BLaER1 treated with 17β-estradiol and CSF1 and Interleukin-3, amounts not matched to agents 10 nM and 100 nM (cell line): ENCODE measurements at regions not wholly inside any gene's neighbourhood (a gene's known extent, or its start where the extent isn't known, plus 50 kb on each side); places are given as distances from the start of the nearest gene placed in this dataset.

ENCODE experiments used
- H3K27ac ChIP-seq, 11 experiments: shearing (Covaris generic); formaldehyde crosslinking; 2 replicates each; pipeline ENCODE4 v1.8.1; 2022
- H3K27me3 ChIP-seq, 11 experiments: shearing (Covaris generic); formaldehyde crosslinking; 2 replicates each; pipeline ENCODE4 v1.8.1; 2022
- H3K36me3 ChIP-seq, 11 experiments: shearing (Covaris generic); formaldehyde crosslinking; 2 replicates each; pipeline ENCODE4 v1.8.1; 2022
- H3K4me1 ChIP-seq, 10 experiments: shearing (Covaris generic); formaldehyde crosslinking; 2 replicates each; pipeline ENCODE4 v1.8.1; 2022
- H3K4me2 ChIP-seq, 11 experiments: shearing (Covaris generic); formaldehyde crosslinking; 2 replicates each; pipeline ENCODE4 v1.8.1; 2022
- H3K4me3 ChIP-seq, 10 experiments: shearing (Covaris generic); formaldehyde crosslinking; 2 replicates each; pipeline ENCODE4 v1.8.1; 2022
- H3K9ac ChIP-seq, 11 experiments: shearing (Covaris generic); formaldehyde crosslinking; 2 replicates each; pipeline ENCODE4 v1.8.1; 2022
- H3K9me3 ChIP-seq, 11 experiments: shearing (Covaris generic); formaldehyde crosslinking; replicated peaks in 1 of 11; 2 replicates each; pipeline ENCODE4 v1.8.1; 2022
- H4K20me1 ChIP-seq, 11 experiments: shearing (Covaris generic); formaldehyde crosslinking; 2 replicates each; pipeline ENCODE4 v1.8.1; 2022
- Cebpa-rat ChIP-seq, 11 experiments: shearing (Covaris generic); IDR thresholded peaks; 2 replicates each; pipeline ENCODE4 v1.8.1; 2022

DNA sequence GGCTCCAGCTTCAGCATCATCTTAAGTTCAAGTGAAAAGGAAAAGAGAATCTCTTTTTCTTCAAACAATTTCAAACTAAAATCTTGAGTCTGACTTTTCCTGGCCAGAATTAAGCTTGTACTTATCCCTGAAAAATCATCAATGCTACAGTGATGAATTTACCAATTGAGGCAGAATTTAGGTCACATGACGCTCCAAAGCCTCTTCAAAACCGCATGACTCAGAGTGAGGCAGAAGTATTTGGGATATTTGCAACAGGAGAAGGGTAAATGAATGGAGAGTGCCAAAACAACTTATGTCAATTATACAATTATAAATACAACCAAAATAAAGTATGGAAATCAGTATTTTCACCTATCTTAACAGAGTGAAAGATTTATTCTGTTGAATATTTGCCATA lies 515.5 kb downstream of the COL12A1 start:
- Histone ChIP-seq H4K20me1 (no peaks in the 10 kb centered on the region), H3K4me3 (no peak overlapping the region), H3K4me1 (no peaks in the 10 kb centered on the region), H3K36me3 (no peaks in the 10 kb centered on the region), H3K9me3 (no peaks in the 10 kb centered on the region), H3K4me2 (no peak overlapping the region), H3K9ac (no peak overlapping the region), H3K27me3 (no peaks in the 10 kb centered on the region), H3K27ac (no peak overlapping the region)
- no peak for TF ChIP-seq Cebpa-rat (IDR thresholded peaks at IDR 0.05)

- H3K27me3 ChIP-seq: no peaks in the 10 kb centered on the region
- no peaks in the 10 kb centered on the region for H3K36me3 ChIP-seq
- H3K4me2 ChIP-seq: no peak overlapping the region
- no peak overlapping the region for H3K9ac ChIP-seq
- H3K4me1 ChIP-seq: no peaks in the 10 kb centered on the region
- H3K9me3 ChIP-seq: no peaks in the 10 kb centered on the region
- no peak for TF ChIP-seq Cebpa-rat (IDR thresholded peaks at IDR 0.05)
- no peak overlapping the region for H3K27ac ChIP-seq
- no peak overlapping the region for H3K4me3 ChIP-seq
- H4K20me1 ChIP-seq: no peaks in the 10 kb centered on the region
These were observed 516.3 kb downstream of the COL12A1 start for GRCh38 chr6:74689601-74690000.

DNA sequence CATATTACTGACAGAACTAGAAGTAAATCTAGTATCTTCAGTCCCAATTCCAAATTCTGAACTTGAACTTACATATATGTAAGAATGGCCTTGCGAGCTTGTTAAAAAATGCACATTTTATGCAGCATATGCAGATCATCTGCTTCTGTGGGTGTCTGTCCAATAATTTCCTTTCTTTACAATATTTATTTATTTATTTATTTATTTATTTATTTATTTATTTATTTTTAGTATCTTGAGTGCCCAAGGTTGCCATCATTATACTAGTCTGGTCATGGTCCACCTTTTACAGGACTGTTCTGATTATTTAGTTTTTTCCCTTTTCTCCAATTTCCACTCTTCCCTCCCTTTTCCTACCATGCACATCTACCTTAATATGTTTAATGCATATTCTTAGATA lies 528.4 kb downstream of the COL12A1 start:
- no peak for TF ChIP-seq Cebpa-rat (IDR thresholded peaks at IDR 0.05)
- Histone ChIP-seq H3K9ac (no peak overlapping the region), H3K27ac (no peak overlapping the region), H3K36me3 (no peaks in the 10 kb centered on the region), H3K4me2 (no peak overlapping the region), H3K4me3 (no peak overlapping the region), H3K9me3 (no peaks in the 10 kb centered on the region), H3K4me1 (no peaks in the 10 kb centered on the region), H4K20me1 (no peaks in the 10 kb centered on the region), H3K27me3 (no peaks in the 10 kb centered on the region)

DNA sequence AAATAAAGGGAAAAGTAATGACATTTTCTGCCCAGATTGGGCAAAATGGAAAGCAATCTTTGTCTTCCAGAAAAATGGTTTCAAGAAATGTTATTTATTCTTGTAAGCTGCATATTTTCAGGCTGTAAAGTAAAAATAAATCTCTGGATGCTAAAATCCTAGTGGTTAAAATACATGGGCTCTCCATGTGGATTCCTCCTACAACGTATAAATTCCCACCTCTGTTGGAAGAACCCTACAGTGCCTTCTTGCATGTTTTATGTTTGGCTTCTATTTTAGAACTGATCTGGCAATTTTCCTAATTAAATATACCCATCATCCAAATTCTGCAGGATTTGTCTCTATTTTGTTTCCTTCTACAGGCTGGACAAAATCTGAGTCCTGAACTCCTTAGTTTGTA lies 528.9 kb downstream of the COL12A1 start:
- no peak overlapping the region for H3K4me3 ChIP-seq
- no peaks in the 10 kb centered on the region for H3K36me3 ChIP-seq
- H3K4me2 ChIP-seq: no peak overlapping the region
- no peak for TF ChIP-seq Cebpa-rat (IDR thresholded peaks at IDR 0.05)
- H3K9me3 ChIP-seq: no peaks in the 10 kb centered on the region
- H3K9ac ChIP-seq: no peak overlapping the region
- no peak overlapping the region for H3K27ac ChIP-seq
- no peaks in the 10 kb centered on the region for H3K4me1 ChIP-seq
- no peaks in the 10 kb centered on the region for H3K27me3 ChIP-seq
- no peaks in the 10 kb centered on the region for H4K20me1 ChIP-seq

DNA sequence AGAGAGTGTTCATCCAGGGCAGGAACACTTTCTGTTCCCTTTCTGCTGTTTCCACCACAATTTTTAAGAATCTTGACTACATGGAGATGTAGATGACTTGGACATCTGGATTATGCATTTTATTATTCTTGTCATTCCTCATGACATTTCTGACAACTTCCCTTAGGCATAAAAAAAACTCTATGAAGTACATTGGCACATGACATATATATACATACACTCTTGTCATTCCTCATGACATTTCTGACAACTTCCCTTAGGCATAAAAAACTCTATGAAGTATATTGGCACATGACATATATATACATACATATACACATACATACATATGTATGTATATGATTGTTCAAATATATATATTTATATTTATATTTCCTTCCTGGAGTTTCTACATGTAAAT lies 531.5 kb downstream of the COL12A1 start:
- Histone ChIP-seq H4K20me1 (no peaks in the 10 kb centered on the region), H3K4me2 (no peak overlapping the region), H3K4me1 (no peaks in the 10 kb centered on the region), H3K9me3 (peaks cover 0 to 11% (median 5%) of the 10 kb centered on the region in 11 experiments; a peak in 9 of 22 replicates), H3K4me3 (no peak overlapping the region), H3K27me3 (no peaks in the 10 kb centered on the region), H3K27ac (no peak overlapping the region), H3K9ac (no peak overlapping the region), H3K36me3 (no peaks in the 10 kb centered on the region)
- no peak for TF ChIP-seq Cebpa-rat (IDR thresholded peaks at IDR 0.05)

DNA sequence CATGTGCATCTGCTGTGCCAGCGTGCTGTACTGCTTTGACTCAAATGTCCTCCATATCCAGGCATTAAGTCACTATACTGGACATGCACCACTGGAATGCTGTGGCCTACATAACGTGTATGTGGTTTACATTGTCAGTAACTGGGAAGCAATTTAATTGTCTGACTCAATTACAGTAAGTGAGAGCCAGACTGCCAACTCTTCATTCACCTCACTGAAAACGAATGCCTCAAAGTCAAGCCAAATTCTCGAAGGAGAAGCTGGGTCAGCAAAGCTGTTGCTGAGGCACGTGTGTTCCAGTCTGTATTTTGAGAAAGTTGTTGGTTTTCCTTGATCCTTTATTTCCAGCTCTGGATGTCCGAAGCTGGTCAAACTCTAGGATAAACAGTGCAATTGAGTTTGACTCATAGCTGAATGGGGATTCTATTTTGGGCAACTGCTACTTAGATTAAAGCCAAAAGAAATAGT lies 534.3 kb downstream of the COL12A1 start:
- H3K27ac ChIP-seq: no peak overlapping the region
- no peaks in the 10 kb centered on the region for H3K36me3 ChIP-seq
- no peaks in the 10 kb centered on the region for H3K4me1 ChIP-seq
- peaks cover 0 to 11% (median 5%) of the 10 kb centered on the region in 11 experiments; a peak in 9 of 22 replicates for H3K9me3 ChIP-seq
- no peak for TF ChIP-seq Cebpa-rat (IDR thresholded peaks at IDR 0.05)
- H3K9ac ChIP-seq: no peak overlapping the region
- H3K4me3 ChIP-seq: no peak overlapping the region
- no peaks in the 10 kb centered on the region for H4K20me1 ChIP-seq
- no peaks in the 10 kb centered on the region for H3K27me3 ChIP-seq
- H3K4me2 ChIP-seq: no peak overlapping the region

GRCh38 chr6:74658391-74658790 lies 547.5 kb downstream of the COL12A1 start:
- H3K4me2 ChIP-seq: no peak overlapping the region
- no peak for TF ChIP-seq Cebpa-rat (IDR thresholded peaks at IDR 0.05)
- no peaks in the 10 kb centered on the region for H3K27me3 ChIP-seq

GRCh38 chr6:74657931-74658330 lies 547.9 kb downstream of the COL12A1 start:
- Histone ChIP-seq H3K9ac (no peak overlapping the region), H3K36me3 (no peaks in the 10 kb centered on the region), H3K4me1 (no peaks in the 10 kb centered on the region), H3K27me3 (no peaks in the 10 kb centered on the region), H3K9me3 (peaks cover 10 to 19% (median 11%) of the 10 kb centered on the region in 11 experiments), H3K4me3 (no peak overlapping the region), H4K20me1 (no peaks in the 10 kb centered on the region), H3K27ac (no peak overlapping the region), H3K4me2 (no peak overlapping the region)
- no peak for TF ChIP-seq Cebpa-rat (IDR thresholded peaks at IDR 0.05)

More at GRCh38 chr6:74658391-74658790, 547.5 kb downstream of the COL12A1 start:
- H3K36me3 ChIP-seq: no peaks in the 10 kb centered on the region
- H3K9me3 ChIP-seq: peaks cover 10 to 19% (median 11%) of the 10 kb centered on the region in 11 experiments
- H4K20me1 ChIP-seq: no peaks in the 10 kb centered on the region
- H3K4me3 ChIP-seq: no peak overlapping the region
- no peak overlapping the region for H3K27ac ChIP-seq
- no peaks in the 10 kb centered on the region for H3K4me1 ChIP-seq
- no peak overlapping the region for H3K9ac ChIP-seq

DNA sequence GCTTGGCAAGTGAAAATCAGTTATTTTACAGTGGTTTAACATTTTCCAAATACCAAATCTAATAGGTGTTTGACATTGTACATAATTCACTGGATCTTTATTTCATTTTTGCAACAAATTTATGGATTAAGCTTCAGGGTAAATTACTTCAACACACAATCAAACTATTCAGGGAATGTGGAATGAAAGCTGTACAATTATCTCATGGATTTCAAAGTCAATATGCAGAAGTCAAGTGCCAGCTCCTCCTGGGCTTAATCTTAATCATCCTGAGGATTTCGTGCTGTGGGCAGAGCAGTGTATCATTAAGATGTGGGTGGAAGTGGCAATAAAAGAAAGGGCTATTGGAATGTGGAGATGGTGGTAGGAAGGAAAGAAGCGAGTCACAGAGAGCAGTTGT lies 548.8 kb downstream of the COL12A1 start:
- Histone ChIP-seq H3K4me1 (no peaks in the 10 kb centered on the region), H3K36me3 (no peaks in the 10 kb centered on the region), H3K27ac (no peak overlapping the region), H4K20me1 (no peaks in the 10 kb centered on the region), H3K9ac (no peak overlapping the region), H3K9me3 (peaks cover 10 to 19% (median 11%) of the 10 kb centered on the region in 11 experiments), H3K27me3 (no peaks in the 10 kb centered on the region), H3K4me2 (no peak overlapping the region), H3K4me3 (no peak overlapping the region)
- no peak for TF ChIP-seq Cebpa-rat (IDR thresholded peaks at IDR 0.05)

DNA sequence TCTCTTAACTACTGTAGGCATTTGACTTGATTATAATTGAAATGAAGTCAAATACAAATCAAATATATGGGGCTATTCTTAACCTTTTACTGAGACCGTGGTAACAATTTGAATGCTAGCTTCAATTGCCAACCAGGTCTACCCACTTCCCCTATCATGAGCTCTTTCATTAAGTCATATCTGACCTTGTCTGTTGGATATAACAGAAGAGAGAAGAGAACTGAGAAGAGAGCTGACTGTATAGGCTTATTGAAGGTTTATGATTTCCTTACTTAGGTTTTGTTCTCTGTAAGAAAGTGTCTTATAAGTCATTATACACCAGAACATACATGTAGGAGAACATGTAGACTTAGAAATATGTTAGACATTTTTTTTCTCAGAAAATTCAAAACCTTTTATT lies 549.4 kb downstream of the COL12A1 start:
- Histone ChIP-seq H3K27ac (no peak overlapping the region), H3K27me3 (no peaks in the 10 kb centered on the region), H3K4me2 (no peak overlapping the region), H3K36me3 (no peaks in the 10 kb centered on the region), H3K9me3 (peaks cover 10 to 19% (median 11%) of the 10 kb centered on the region in 11 experiments), H3K9ac (no peak overlapping the region), H4K20me1 (no peaks in the 10 kb centered on the region), H3K4me3 (no peak overlapping the region), H3K4me1 (no peaks in the 10 kb centered on the region)
- TF ChIP-seq Cebpa-rat (IDR thresholded peaks at IDR 0.05): no peak
